ENCODE measurements at regions not wholly inside any gene's neighbourhood (a gene's known extent, or its start where the extent isn't known, plus 50 kb on each side); places are given as distances from the start of the nearest gene placed in this dataset.
"Not testable (repeated sequence)": the region's sequence is repeated elsewhere in the genome, so short reads cannot be mapped to it uniquely, and the experiment has no call there.

DNA sequence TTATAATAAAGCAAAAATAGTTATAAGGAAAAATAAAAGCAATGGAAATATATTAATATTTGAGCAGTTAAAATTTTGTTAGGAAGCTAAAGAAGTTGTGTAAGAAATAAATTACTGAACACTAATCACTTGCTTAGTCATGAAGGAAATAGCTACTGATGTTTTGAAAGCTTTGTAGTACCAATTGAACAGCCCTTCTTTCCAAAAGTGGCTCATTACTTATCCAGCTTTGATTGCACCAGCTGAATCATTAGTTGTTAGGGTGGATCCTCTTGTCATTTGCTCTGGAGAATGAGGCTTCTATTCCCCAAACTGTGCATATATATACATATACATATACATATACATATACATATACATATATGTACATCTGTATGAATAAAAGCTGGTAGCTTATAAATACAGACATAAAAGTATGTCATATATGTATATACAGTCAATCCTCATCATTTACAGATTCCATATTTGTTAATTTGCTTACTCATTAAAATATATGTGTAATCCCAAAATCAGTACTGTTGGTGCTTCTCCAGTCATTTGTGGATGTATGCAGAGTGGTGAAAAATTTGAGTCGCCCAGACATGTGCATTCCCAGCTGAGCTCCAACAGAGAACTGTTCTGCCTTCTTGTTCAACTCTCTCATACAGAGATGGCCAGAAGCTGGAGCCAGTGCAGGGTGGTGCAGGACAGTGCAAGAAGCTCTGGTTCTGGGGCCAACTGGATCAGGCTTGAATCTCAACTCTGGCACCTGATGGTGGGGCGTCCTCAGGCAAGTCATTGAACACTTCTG, 214.1 kb downstream of the RPAP3 start:
- no peak for DNase-seq (ENCODE audit: low read depth in 2 of 2, low spot score in 1 of 2)

DNA sequence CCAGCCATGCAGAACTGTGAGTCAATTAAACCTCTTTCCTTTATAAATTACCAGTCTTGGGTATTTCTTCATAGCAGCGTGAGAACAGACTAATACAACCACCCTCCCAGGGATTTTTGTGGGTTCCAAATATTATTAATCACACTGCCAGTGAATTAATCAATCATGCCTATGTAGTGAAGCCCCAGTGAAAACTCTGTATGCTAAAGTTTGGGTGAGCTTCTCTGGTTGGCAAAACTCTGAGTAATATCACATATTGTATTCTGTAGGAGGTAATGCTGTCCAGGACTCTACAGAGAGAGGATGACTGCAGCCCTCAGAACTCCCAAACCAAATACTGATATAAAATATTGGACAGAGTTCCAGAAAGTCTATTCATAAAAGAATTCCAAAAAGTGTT, 216.9 kb downstream of the RPAP3 start:
- DNase-seq (ENCODE audit: low read depth in 2 of 2, low spot score in 1 of 2), result no peak

- DNase-seq (ENCODE audit: low read depth in 2 of 2, low spot score in 1 of 2), result no peak
These were observed 224.8 kb downstream of the RPAP3 start for GRCh38 chr12:47481041-47481440.

DNA sequence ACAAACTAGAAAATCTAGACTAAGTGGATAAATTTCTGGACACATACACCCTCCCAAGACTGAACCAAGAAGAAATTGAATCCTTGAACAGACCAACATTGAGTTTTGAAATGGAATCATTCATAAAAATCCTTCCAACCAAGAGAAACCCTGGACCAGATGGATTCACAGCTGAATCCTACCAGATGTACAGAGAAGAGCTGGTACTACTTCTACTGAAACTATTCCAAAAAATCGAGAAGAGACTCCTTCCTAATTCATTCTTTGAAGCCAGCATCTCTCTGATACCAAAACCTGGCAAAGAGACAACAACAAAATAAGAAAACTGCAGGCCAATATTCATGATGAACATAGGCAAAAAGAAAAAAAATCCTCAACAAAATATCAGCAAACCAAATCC, 227.4 kb downstream of the RPAP3 start:
- no peak for DNase-seq (ENCODE audit: low read depth in 2 of 2, low spot score in 1 of 2)

GRCh38 chr12:47473091-47473490, 232.7 kb downstream of the RPAP3 start:
- no peak for DNase-seq (ENCODE audit: low read depth in 2 of 2, low spot score in 1 of 2)

DNA sequence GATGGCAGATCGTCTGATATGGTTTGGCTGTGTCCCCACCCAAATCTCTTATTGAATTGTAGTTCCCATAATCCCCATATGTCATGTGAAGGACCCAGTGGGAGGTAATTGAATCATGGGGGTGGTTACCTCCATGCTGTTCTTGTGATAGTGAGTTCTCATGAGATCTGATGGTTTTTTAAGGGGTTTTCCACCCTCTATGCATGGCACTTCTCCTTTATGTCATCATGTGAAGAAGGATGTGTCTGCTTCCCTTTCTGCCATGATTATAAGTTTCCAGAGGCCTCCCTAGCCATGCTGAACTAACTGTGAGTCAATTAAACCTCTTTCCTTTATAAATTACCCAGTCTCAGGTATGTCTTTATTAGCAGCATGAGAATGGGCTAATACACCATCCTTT, 235.5 kb downstream of the RPAP3 start:
- DNase-seq (ENCODE audit: low read depth in 2 of 2, low spot score in 1 of 2), result not testable (repeated sequence)

DNA sequence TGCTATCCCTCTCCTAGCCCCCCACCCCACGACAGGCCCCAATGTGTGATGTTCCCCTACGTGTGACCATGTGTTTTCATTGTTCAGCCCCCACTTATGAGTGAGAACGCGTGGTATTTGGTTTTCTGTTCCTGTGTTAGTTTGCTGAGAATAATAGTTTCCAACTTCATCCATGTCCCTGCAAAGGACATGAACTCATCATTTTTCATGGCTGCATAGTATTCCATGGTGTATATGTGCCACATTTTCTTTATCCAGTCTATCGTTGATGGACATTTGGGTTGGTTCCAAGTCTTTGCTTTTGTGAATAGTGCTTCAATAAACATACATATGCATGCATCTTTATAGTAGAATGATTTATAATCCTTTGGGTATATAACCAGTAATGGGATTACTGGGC, 241.9 kb downstream of the RPAP3 start:
- not testable (repeated sequence) for DNase-seq (ENCODE audit: low read depth in 2 of 2, low spot score in 1 of 2)

DNA sequence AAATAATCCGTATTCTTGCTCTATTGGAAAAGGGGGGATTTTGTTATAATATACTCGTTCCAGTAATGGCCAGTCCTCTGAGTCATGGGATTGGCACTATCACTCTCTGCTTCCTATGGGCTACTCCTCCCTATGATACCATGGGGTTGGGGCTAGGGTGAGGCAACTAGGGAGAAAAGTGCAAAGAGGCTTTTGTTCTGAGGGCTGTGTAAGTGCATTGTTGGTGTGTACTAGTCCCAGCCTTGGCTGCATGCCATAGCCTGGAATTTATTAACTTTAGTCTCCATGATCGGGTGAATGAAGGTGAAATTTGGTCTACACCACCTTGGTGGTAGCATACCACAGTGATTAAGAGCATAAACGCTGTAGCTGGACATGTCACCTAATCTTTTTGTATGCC, 247.6 kb downstream of the RPAP3 start:
- DNase-seq (ENCODE audit: low read depth in 2 of 2, low spot score in 1 of 2), result no peak

GRCh38 chr12:47449797-47450196, 256.0 kb downstream of the RPAP3 start:
- DNase-seq (ENCODE audit: low read depth in 2 of 2, low spot score in 1 of 2), result no peak

- DNase-seq (ENCODE audit: low read depth in 2 of 2, low spot score in 1 of 2), result no peak
These were observed 263.5 kb downstream of the RPAP3 start for GRCh38 chr12:47442310-47442709.

GRCh38 chr12:47441490-47441889, 264.3 kb downstream of the RPAP3 start:
- DNase-seq (ENCODE audit: low read depth in 2 of 2, low spot score in 1 of 2), result no peak

- DNase-seq (ENCODE audit: low read depth in 2 of 2, low spot score in 1 of 2), result no peak
These were observed 267.7 kb downstream of the RPAP3 start for GRCh38 chr12:47438175-47438574.

DNA sequence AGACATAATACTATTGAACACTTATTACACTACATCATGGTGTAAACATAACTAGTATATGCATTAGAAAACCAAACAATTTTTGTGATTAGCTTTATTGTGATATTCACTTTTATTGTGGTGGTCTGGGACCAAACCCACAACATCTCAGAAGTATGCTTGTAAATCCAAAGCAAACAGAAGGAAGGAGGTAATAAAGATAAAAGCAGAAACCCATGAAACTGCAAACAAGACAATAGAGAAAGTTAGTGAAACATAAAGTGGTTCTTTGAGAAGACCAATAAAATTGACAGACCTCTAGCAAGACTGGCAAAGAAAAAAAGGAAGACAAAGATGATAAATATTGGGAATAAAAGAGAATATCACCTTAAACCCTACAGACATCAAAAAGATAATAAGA, 268.3 kb downstream of the RPAP3 start:
- no peak for DNase-seq (ENCODE audit: low read depth in 2 of 2, low spot score in 1 of 2)

- no peak for DNase-seq (ENCODE audit: low read depth in 2 of 2, low spot score in 1 of 2)
These were observed 272.0 kb downstream of the RPAP3 start for GRCh38 chr12:47433876-47434275.

DNA sequence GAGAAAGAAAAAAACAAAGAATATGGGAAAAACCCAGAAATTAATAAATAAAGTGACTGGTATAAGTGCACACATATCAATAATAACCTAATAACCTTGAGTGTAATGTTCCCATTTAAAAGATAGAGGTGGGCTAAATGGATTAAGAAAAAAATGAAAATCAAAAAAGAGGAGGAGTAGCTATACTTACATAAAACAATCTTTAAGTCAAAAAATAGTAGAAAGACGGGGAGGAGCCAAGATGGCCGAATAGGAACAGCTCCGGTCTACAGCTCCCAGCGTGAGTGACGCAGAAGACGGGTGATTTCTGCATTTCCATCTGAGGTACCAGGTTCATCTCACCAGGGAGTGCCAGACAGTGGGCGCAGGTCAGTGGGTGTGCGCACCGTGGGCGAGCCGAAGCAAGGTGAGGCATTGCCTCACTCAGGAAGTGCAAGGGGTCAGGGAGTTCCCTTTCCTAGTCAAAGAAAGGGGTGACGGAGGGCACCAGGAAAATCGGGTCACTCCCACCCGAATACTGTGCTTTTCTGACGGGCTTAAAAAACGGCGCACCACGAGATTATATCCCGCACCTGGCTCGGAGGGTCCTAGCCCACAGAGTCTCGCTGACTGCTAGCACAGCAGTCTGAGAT, 279.0 kb downstream of the RPAP3 start:
- DNase-seq (ENCODE audit: low read depth in 2 of 2, low spot score in 1 of 2), result not testable (repeated sequence)

- DNase-seq (ENCODE audit: low read depth in 2 of 2, low spot score in 1 of 2), result no peak
These were observed 283.2 kb downstream of the RPAP3 start for GRCh38 chr12:47422611-47423010.

DNA sequence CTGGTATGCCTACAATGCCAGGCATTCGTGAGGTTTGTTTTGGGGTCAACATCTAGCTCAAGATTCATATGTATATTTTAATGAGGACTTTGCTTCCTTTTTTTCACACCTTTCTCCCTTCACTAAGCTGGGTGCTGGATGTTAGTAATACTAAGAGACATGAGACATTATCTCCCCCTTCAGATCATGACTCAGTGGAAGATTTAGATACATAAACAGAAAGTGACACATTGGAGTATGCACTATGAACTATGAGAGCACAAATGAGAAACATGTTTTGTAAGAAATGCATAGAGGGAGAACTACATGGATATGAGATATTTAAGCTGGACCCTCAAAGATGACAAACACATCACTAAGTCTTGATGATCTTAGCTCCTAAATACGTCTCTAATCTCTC, 286.3 kb downstream of the RPAP3 start:
- DNase-seq (ENCODE audit: low read depth in 2 of 2, low spot score in 1 of 2), result no peak

DNA sequence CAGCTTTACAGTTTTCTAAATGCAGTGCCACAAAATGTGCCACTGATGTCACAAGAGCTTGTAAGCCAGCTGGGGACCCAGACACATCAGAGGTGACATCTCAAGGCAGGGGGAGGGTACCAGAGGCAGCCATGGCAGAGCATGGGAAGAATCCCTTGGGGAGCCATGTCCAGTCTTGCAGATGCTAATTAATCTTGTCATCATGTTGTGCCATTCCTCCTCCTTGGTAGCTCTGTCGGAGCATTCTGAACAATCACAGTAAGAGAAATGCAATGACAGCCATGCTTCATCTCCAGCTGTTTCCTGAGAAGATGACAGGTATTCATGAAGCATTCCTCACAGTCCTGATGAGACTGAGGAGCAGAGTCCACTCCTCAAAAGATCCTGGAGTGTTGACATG, 287.9 kb downstream of the RPAP3 start:
- DNase-seq (ENCODE audit: low read depth in 2 of 2, low spot score in 1 of 2), result no peak

- no peak for DNase-seq (ENCODE audit: low read depth in 2 of 2, low spot score in 1 of 2)
These were observed 288.7 kb downstream of the RPAP3 start for GRCh38 chr12:47417121-47417520.

GRCh38 chr12:47415054-47415453, 290.8 kb downstream of the RPAP3 start:
- no peak for DNase-seq (ENCODE audit: low read depth in 2 of 2, low spot score in 1 of 2)

- DNase-seq (ENCODE audit: low read depth in 2 of 2, low spot score in 1 of 2), result no peak
These were observed 291.3 kb downstream of the RPAP3 start for GRCh38 chr12:47414511-47414910.

DNA sequence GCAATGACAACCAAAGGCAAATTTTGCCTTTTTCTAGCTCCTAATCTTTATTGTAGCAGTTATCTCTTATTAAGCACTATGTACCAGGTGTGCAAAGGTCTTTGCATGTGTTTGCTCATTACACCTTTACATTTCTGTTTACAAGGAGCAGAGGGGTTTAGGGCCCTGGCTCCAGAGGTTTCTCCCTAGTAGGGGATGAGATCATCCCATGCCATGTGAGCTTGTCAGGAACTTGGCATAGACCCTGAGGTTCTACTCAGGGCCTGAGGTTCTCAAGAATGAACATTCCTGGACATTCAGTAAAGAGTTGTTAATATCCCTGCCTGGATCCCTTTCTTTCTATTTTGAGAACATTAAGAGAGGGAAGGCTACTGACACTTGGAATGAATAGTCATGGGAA, 292.0 kb downstream of the RPAP3 start:
- DNase-seq (ENCODE audit: low read depth in 2 of 2, low spot score in 1 of 2), result no peak
